ENCODE measurements at regions not wholly inside any gene's neighbourhood (a gene's known extent, or its start where the extent isn't known, plus 50 kb on each side); places are given as distances from the start of the nearest gene placed in this dataset.

GRCh38 chr15:96217983-96218382 lies 112.5 kb upstream of the NR2F2 start:
- no peak for TF ChIP-seq CTCF (IDR thresholded peaks at IDR 0.05)

GRCh38 chr15:96218623-96219455 lies 111.7 kb upstream of the NR2F2 start:
- TF ChIP-seq CTCF (IDR thresholded peaks at IDR 0.05) = no peak

GRCh38 chr15:96219681-96220080 lies 110.8 kb upstream of the NR2F2 start:
- no peak for TF ChIP-seq CTCF (IDR thresholded peaks at IDR 0.05)

GRCh38 chr15:96220657-96221056 lies 109.8 kb upstream of the NR2F2 start:
- no peak for TF ChIP-seq CTCF (IDR thresholded peaks at IDR 0.05)

- TF ChIP-seq CTCF (IDR thresholded peaks at IDR 0.05) = no peak
Measured at GRCh38 chr15:96222981-96223380, 107.5 kb upstream of the NR2F2 start.

GRCh38 chr15:96223939-96224338 lies 106.6 kb upstream of the NR2F2 start:
- TF ChIP-seq CTCF (IDR thresholded peaks at IDR 0.05) = no peak

GRCh38 chr15:96225642-96226259 lies 104.7 kb upstream of the NR2F2 start:
- TF ChIP-seq CTCF (IDR thresholded peaks at IDR 0.05) = no peak
